GM21619 (cell line): ENCODE measurements at regions not wholly inside any gene's neighbourhood (a gene's known extent, or its start where the extent isn't known, plus 50 kb on each side); places are given as distances from the start of the nearest gene placed in this dataset.
"Not testable (repeated sequence)": the region's sequence is repeated elsewhere in the genome, so short reads cannot be mapped to it uniquely, and the experiment has no call there.

Source experiments
- ATAC-seq: cut with Tn5 transposase; IDR thresholded peaks from one replicate; pipeline ENCODE4 v1.9.1; 2021; ENCODE audit not compliant: unreplicated experiment

DNA sequence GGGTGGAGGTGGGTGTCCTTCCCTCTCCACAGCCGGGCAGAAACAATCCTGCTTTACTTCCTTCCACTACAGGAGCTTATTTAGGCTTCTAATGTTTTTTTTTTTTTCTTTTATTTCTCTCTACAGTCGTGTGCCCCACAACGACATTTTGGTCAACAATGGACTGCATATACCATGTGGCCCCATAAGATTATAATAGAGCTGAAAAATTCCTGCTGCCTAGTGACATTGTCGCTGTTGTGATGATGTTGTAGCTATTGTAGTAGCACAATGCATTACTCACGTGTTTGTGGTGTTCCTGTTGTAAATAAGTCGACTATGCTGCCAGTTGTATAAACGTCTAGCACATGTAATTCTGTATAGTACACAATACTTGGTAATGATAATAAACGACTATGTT lies 153.7 kb downstream of the IL20RB start:
- ATAC-seq = no peak

DNA sequence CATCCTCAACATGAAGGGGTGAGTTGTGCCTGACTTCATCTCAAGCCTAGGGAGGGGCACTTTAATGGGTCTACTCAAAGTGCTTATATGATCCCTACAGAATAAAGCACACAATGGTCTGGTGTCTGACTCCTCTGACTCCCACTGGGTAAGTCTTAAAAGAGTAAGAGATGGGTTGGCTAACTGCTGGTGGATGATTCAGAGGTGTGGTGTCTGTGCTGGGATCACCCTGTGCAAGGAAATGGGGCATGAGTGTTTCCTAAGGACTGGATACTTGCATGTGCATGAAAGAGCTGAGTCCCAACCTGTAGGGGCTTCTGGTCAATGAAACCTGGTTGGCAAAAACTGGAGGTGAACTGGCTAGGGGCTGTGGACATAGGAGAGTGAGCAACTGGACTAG lies 158.8 kb downstream of the IL20RB start:
- no peak for ATAC-seq

DNA sequence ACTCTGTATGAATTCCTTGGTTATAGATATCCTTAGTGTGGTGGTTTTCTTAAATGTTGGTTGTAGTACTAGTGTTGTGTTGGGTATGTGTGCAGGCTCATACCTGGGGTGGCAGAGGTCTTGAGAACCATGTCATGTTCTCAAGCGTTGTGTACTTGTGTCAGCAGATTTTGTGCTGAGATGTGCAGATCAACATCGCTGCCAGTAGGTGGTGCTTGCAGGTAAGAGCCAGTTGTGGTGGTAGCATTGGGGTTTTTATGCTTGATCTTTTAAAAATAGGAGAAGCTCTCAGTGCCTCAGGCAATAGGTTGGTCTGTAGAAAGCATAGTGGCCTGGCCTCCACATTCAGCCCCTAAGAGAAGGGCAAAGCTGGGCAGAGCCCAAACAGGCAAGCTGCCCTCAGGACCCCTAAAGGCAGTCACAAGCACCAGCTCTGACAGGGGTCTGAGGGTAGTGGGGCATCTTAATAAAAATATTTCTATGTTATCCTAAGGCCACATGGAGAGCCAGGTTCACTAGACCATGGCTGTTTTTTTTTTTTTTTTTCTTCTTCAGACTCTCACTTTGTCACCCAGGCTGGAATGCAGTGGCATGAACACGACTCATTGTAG lies 164.0 kb downstream of the IL20RB start:
- peak; percentile 73 for ATAC-seq

DNA sequence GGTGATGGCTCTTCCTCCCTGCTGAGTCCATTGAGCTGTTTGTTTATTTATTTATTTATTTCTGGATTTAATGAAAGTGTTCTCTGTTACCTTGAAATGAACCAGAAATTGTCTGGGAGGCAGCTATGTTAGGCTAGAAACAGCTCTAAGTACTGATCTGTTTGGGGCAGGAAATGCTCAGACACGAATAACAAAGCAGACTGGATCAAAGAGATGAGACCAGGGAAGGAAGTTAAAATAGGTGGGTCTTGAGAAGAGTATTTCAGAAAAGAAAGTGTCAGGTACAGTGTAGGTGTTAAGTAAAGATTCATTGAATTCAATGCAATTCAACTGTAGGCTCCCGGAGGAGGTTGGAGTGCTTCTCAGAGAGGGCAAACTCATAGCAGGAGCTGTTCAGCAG lies 173.3 kb downstream of the IL20RB start:
- no peak for ATAC-seq

DNA sequence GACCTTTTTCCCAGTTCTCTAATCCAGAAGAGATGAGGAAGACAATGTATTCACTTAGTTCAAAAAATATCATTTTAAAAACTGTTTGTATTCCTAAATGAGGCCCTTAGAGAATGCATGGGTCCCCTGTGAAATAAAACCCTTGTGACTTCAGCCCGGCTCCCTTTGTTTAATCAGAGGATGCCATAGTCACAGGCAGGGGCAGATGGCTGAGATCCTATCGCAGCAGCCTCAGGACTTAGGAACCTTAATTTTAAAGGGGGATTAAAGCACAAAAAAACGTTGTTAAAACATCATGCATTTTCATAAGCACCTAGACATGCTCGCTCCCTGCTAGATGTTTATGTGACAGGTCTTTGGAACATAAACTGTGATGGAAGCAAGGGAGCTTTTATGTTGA lies 176.6 kb downstream of the IL20RB start:
- ATAC-seq = no peak

DNA sequence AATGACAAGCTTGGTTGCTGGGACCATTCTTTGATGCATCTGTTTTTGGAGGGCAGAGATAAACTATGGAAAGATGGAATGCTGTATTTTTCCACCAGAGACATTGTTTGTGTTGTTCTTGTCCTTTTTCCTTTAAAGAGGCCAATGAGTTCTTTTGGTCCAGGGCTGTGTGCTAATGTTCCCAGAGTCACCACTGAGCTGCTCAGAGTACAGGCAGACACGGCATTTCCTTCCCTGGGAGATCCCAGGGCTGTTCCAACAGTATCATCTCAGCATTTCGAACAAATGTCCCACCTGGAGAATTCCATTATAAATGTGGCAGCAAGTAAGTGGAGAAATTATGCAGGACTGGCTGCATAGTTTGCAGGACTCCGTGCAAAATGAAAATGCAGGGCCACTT lies 190.6 kb downstream of the IL20RB start:
- ATAC-seq = no peak

DNA sequence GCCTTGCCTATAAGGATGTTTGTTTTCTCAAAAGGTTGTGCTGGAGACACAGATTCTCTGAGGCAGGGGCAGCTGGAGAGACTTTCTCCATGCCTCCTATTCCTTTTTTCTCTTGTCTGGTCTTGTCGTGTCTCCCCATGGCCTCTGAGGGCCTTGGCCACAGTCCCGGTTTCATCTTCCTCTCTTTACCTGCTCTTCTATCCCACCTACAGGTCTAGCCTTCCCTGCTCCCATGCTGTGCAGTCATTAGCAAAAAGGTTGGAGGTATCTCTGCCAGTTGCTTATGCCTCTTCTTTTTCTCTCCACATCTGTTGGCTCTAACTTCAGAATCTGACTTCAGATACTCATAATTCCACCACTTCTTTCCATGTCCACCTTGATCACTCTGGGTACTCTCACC lies 191.1 kb downstream of the IL20RB start:
- ATAC-seq = no peak

DNA sequence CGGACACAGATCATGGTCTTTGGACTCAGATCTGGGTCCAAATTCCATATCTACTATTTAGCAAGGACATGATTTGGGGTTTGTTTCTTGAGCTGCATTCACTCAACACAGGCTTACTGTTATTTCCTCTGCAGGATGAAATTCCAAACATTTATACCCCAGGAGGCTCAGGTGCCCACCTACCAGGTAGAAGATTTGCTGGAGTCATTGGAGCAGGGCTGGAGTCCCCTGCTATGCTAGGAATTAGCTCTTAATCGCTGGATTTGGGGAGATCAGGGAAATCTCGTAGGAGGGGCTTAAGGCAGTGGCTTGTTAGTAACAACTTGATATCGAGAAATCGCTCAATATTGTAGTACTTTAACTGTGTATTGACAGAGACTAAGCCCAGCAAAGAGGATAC lies 193.0 kb downstream of the IL20RB start:
- ATAC-seq = no peak

DNA sequence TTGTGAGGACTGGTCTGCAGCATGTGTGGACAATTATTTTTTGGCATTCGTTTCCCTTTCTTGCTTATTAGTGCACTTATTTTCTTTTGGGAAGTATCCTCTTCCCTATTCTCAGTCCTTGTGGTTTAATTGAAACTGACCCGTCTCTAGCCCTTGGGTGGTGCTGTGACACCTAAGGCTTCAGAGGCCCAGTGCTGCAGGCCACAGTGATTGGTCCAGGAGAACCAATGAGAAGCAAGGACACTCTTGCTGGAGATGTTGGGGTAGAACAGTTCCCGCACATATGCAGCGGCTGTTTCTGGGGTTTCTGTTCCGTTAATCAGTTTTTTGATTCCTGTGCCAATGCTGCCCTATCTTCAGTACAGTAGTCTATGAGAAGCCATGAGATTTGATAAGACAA lies 195.3 kb downstream of the IL20RB start:
- not testable (repeated sequence) for ATAC-seq

DNA sequence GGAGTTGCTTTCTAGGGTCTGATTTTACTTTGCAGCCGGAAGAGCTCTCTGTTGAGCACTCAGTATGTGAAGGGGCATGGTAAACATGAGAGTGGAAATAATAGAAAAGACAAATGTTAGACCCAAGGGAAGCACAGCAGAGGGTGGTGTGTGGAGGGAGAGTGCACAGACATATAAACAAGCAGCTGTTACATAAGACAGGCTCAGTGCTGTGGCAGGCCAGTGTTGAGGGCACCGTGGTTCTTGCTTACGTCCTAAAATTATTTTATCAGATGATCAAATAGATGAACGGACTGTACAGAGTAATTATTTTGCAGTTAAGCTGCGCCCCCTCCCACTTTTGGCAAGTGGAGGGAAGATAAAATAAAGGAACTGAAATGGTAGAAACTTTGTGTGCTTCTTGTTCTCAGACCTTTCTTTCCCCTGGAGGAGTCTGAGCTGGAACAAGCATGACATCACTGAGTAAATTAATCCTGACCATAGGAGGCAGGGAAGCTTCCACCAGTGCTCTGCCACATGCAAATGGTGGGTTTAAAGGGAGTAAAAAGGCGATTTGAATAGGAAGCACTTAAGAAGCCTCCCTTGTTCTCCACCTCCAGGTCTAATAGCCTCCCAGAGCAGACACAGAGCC lies 205.6 kb downstream of the IL20RB start:
- no peak for ATAC-seq

DNA sequence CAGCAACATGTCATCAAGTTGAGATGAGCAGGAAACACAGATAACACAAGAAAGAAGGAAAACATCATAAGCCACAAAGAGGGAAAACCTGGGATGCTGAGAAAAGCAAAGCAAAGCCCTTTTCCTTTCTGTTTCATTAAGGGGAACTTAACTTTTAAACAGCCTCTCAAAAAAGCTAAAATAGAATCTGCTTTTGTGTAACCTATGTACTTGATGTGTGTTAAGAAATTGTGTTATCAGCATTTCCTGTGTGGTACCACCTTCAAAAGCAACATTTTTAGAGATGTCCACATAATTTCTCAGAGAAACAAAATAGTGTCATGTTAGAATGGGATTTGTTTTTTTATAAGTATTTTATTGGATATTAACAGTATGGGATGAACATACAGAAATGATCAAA lies 206.2 kb downstream of the IL20RB start:
- ATAC-seq = no peak

DNA sequence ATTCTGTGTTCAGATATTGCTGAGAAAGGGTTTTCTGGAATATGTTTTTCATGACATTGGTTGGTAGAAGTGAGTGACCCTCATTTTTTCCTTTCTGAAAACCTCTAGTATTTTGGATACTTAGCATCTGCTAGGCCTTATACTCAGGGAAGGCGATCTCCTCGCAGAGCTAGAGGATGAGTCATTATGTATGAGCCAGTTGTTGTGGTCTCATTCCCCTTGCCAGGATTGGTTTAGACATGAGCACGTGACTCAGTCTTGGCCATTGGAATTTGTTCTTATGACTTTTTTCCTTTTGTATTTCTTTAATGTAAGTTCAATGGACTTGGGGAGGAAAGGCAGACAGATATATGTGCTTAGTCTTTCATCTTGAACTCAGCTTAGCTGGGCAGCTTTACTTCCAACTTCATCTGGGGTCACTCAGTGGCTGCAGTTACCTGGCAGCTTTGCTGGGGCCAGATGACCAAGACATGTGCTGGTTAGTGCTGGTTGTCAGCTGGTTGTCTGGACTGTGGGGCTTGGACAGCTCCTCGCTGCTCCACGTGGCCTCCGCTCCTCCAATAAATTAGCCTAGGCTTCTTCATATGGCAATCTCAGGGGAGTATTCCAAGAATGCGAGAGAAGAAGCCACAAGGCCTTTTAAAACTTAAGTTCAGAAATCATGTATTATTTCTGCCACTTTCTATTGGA lies 207.5 kb downstream of the IL20RB start:
- no peak for ATAC-seq

DNA sequence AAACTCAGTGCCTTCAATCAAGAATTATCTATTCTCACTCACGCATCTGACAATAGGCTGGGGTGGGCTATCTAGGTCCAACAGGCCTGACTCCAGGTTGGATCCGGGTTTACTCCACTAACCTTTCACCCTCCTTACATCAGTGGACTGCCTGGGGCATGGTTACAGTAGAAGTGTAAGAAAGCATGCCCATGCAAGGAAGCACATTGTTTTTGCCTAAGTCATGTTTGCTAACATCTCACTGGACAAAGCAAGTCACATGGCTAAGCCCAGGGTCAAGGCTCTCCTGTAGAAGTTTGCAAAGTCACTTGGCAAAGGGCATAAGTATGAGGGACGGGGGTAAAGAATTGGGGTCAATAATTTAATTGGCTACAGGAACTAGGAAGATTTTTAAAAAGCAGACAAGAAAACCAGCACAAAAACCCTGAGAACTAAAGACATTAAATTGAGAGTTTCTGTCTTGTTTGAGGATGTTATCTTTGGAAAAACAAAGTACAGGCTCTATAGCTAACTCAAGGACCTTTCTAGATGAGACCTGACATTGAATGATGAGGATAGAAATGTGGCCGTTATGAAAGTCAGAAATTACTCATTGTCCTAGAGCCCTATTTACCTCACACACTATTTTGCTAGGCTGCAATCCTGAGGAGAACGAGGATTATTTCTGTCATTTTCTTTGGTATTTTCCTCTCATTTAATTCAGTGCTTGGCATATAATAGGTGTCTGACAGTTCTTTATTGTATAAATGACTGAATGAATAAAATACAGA lies 214.2 kb downstream of the IL20RB start:
- ATAC-seq = no peak

DNA sequence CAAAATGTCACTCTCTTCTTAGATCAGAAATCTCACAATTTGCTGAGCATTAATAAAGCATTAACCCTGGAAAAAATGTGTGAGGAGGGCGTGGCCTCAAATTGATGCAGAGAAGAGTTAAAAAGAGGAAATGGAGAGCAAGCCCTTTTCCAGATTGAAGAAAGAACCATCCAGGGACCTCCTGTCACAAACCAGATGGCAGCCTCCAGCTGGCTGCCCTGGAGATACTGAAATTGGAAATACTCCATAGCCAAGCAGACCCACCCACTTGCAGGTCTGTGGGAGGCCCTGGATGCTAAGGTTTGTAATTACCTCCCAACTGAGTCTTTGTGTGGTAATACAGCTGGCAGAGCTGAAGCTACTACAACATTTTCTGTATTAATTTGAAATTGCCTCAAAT lies 214.9 kb downstream of the IL20RB start:
- no peak for ATAC-seq

DNA sequence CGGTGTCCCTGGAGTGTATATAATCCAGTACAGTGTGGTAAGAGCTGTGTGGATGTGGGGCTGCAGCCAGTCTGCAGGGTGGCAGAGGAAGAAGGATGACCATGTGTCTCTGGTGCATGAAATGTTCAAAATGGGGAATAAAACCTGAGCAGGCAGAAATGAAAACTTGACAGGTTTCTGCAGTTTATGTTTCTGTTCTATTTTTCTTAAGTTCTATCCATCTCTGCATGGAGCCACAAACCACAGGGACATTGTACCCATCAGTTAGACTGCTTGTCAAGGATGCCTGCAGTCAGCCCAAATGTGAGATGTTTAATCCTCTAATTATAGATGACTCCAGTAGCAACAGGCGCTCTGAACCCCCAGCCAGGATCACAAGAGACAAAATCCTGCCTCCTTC lies 216.7 kb downstream of the IL20RB start:
- no peak for ATAC-seq

DNA sequence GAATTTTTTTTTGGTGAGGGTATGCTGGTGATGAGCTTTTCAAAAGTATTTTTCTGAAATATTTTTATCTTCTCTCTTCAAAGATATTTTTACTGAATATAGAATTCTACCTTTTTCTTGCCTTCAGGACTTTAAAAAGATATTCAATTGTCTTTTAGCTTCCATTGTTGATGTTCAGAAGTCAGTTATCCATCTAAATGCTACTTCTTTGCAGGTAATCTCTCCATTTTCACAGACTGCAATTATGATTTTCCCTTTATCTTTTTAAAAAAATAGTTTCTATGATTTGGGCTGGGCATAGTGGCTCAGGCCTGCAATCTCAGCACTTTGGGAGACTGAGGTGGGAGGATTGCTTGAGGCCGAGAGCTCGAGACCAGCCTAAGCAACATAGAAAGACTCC lies 222.4 kb downstream of the IL20RB start:
- ATAC-seq = no peak

DNA sequence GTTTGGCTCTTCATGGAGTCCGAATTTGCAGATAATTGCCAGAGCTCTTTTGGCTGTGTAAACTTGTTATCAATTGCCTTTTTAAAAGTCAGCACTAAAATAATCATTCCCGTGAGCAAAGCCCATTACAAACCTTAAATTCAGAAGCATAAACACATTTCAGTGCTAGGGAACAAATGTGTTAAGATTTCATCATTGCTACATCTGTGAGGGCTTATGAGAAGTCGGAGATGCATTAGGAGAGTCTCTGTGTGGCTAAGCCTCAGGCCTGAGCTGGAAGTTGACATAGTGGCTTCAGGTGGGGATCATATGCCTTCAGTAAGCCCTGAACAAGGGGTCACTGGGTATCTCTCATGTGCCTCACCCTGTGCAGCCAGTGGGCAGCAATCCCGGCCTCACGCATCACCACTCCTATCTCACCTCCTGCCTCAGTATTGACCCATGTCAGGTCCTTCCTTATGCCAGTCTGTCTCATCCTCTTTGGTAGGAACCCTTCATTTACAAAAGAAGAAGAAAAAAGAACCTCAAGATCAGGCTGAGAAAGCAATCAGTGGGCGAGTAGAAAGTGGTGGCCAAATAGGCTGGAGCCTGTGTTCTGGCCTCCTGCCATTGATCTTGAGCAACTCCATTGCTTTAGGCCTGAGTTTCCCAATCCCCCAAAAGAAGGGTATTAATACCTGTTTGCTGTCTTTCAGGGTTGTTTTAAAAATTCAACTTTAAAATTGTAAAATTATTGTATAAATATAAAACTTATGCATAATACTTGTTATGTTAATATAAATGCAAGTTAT lies 233.5 kb downstream of the IL20RB start:
- no peak for ATAC-seq

DNA sequence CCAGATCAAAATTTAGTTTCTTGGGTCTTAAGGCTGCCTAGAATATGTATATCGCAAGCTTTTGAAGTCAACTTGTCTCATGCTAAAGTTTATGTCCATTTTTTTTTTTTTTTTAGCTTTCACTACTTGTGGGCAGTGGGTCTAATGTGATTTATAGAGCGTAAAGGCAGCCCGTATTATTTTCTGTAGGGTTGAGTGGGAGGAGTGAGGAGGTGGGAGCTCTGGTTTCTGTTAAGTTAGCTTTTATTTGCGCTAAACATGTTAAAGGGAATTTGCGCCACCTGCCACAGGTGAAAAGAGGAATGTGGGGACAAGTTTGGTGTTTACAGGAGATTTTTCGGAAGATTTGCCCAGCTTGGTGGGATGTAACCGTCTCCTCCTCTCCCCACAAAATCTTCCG lies 234.2 kb downstream of the IL20RB start:
- ATAC-seq = no peak

DNA sequence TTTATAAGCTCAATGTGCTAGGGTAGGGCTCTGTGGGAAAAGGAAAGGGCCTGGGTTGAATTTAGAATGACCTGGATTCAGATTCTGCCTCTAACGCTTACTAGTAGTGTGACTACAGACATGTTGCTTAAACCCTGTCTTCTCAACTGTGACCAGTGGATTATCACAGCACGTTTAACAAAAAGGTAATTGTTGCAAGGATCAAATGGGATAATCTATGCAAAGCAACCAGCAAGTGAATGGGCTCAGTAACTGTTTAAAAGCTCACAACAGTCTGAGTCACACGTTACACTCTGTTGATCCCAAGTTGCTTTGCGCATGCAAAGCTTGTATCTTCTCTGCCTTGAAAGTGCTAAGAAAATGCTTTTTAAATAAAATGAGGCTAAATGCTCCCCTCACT lies 236.5 kb downstream of the IL20RB start:
- no peak for ATAC-seq

DNA sequence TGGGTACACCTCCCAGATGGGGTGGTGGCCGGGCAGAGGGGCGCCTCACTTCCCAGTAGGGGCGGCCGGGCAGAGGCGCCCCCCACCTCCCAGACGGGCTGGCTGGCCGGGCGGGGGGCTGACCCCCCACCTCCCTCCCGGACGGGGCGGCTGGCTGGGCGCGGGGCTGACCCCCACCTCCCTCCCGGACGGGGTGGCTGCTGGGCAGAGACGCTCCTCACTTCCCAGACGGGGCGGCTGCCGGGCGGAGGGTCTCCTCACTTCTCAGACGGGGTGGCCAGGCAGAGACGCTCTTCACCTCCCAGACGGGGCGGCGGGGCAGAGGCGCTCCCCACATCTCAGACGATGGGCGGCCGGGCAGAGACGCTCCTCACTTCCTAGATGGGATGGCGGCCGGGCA lies 240.6 kb downstream of the IL20RB start:
- not testable (repeated sequence) for ATAC-seq

DNA sequence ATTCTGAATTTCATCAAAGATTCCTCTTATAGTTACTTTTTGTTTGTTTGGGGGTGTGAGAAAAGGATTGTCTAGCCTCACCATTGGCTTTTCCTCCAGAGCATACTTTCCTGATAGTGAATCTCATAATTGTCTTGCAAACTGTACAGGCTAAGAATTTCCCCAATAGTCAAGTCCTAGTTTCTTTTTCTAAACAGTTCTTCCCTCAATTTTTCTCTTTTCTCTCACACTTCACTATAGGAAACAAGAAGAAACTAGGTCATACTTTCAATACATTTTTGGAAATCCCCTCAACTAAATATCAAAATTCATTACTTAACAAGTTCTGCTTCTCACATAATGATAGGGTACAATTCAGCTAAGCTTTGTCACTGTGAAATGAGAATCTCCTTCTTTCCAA lies 241.9 kb downstream of the IL20RB start:
- no peak for ATAC-seq
